Fibroblast of the aortic adventitia (primary cell): ENCODE measurements at regions not wholly inside any gene's neighbourhood (a gene's known extent, or its start where the extent isn't known, plus 50 kb on each side); places are given as distances from the start of the nearest gene placed in this dataset.
"Not testable (repeated sequence)": the region's sequence is repeated elsewhere in the genome, so short reads cannot be mapped to it uniquely, and the experiment has no call there.

Source experiments
- DNase-seq: peaks from one replicate; pipeline ENCODE4 v3.0.0-alpha.2; 2010; ENCODE audit warnings: low read depth
- H3K4me3 ChIP-seq: 2 replicates; pipeline ENCODE4 v1.5.1; 2011; ENCODE audit warnings: low read depth, mild to moderate bottlenecking, control low read depth, low read length, moderate library complexity
- TF ChIP-seq, protein P1 (sequence below): IDR thresholded peaks from 2 replicates; pipeline ENCODE4 v1.5.1; 2011; ENCODE audit warnings: mild to moderate bottlenecking, low read length, control low read depth, inconsistent platforms; ENCODE audit not compliant: insufficient read depth

DNA sequence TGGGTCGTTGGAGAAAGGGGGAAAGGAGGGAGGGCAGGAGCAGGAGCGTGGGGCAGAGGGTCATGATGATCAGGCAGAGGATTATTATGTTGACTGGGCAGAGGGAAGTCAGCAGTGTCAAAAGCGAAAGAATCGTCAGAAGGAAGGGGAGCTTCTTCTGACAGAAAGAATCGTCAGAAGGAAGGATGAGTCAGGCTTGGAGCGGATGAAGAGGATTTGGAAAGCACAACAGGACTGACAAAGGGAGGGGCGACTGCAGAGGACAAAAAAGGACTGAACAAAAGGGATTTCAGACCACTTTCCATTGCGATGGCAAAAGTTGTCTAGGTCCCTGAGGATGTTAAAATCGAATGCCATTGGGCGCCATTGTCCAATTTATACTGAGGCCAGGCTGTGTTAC, 1053.5 kb downstream of the SI start:
- no peak overlapping the region for H3K4me3 ChIP-seq
- no peak for DNase-seq

DNA sequence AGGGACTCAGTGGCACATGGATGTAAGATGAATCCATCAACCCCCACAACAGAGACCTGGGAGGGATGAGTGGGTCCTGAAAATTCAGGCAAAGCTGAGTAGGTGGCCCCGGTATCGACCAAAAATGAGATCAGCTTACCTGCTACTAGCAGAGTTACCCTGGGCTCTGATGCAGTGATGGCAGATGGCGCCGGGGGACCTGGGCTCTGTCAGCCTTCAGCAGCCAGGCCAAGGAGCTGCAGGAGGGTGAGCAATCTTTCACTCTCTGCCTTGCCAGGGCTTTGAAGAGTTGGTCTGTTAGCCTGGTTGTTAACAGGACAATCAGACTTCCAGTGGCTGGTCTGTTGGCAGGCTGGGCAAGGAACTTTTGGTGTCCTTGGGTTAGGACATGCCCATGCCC, 1054.8 kb downstream of the SI start:
- TF ChIP-seq, protein P1, sequence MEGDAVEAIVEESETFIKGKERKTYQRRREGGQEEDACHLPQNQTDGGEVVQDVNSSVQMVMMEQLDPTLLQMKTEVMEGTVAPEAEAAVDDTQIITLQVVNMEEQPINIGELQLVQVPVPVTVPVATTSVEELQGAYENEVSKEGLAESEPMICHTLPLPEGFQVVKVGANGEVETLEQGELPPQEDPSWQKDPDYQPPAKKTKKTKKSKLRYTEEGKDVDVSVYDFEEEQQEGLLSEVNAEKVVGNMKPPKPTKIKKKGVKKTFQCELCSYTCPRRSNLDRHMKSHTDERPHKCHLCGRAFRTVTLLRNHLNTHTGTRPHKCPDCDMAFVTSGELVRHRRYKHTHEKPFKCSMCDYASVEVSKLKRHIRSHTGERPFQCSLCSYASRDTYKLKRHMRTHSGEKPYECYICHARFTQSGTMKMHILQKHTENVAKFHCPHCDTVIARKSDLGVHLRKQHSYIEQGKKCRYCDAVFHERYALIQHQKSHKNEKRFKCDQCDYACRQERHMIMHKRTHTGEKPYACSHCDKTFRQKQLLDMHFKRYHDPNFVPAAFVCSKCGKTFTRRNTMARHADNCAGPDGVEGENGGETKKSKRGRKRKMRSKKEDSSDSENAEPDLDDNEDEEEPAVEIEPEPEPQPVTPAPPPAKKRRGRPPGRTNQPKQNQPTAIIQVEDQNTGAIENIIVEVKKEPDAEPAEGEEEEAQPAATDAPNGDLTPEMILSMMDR: no peak

More for the DNA sequence above, 1053.5 kb downstream of the SI start:
- TF ChIP-seq, protein P1: no peak

DNA sequence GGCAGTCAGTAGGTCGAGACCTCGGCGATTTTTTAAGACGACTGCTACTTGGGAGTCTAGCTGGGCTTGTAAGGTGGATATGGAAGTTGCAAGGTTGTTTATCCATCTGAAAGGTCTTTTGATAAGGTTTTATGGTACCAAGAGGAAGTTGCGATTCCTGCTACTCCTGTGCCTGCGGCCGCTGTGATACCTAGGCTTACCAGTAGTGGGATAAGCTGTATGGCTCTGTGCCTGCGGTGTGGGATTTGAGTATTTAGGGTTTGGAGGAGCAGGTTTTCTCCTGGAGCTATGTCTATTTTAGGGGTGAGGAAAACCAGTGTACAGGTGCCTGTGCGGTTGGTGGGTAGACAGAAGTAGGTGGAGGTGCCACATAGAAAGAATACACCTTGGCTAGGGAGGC, 1059.8 kb downstream of the SI start:
- no peak overlapping the region for H3K4me3 ChIP-seq
- TF ChIP-seq, protein P1: no peak
- no peak for DNase-seq

More for the DNA sequence above, 1054.8 kb downstream of the SI start:
- DNase-seq: no peak
- H3K4me3 ChIP-seq: no peak overlapping the region

DNA sequence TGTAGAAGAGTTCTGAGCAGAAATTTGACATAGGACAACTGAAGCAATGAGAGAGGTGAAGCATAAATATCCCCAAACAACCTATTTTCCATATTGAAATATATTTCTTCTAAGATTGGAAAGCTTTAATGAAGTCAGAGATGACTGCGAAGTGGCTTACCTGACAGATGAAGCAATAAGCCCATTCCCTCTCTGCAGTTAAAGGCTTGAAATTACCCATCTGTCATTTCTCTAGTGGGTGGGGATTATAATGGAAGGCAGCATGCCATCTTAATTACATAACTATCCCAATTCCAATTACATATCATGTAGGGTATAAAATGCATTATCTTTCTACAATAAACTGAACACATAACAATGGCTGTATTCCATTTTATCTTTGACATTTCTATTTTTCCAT, 1070.5 kb downstream of the SI start:
- TF ChIP-seq, protein P1: no peak
- DNase-seq: no peak
- no peak overlapping the region for H3K4me3 ChIP-seq

DNA sequence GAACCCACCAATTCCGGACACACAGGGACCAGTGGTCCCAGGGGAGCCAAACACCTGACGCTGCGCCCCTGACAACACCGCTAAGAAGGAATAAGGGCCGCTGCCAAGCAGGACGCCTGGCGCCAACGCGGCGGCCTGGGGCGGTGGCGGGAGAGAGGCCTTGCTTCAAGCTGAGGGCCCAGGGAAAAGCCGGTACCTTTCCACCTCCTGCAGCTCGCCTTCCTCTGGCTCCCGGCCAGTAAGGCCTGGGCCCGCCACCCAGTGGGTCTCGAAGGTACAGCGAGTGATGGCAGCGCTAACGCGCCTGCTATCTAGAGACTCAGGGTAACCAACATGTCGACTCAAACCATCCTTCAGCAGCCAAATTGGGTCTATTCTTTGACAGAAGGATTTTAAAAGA, 1074.1 kb downstream of the SI start:
- TF ChIP-seq, protein P1: no peak
- H3K4me3 ChIP-seq: no peak overlapping the region
- DNase-seq: no peak

DNA sequence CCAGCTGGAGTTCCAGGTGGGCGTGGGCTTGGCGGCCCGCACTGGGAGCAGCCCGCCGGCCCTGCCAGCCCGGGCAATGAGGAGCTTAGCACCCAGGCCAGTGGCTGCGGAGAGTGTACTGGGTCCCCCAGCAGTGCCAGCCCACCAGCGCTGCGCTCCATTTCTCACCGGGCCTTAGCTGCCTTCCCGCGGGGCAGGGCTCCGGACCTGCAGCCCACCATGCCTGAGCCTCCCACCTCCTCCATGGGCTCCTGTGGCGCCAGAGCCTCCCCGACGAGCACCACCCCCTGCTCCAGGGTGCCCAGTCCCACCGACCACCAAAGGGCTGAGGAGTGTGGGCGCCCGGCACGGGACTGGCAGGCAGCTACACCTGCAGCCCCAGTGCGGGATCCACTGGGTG, 1075.3 kb downstream of the SI start:
- DNase-seq: not testable (repeated sequence)

DNA sequence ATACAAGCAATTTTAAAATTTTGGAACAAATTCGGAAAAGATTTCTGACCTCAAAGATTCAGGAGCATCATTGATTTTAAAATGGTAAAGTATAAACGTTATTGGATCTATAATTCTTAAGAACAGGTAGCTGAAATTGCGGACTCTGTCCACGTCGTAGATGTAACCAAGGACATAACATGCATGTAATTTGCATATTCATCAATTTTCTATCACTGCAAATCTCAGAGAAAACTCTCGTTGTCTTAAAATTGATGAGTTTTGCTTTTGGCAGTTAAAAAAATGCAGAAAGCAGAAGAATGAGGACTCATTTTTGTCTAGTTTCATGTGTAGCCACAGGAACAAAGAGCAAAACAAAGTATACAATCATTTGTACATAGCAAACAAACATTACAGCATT, 1094.4 kb downstream of the SI start:
- TF ChIP-seq, protein P1: no peak
- no peak for DNase-seq
- no peak overlapping the region for H3K4me3 ChIP-seq

More for the DNA sequence above, 1075.3 kb downstream of the SI start:
- not testable (repeated sequence) for H3K4me3 ChIP-seq

DNA sequence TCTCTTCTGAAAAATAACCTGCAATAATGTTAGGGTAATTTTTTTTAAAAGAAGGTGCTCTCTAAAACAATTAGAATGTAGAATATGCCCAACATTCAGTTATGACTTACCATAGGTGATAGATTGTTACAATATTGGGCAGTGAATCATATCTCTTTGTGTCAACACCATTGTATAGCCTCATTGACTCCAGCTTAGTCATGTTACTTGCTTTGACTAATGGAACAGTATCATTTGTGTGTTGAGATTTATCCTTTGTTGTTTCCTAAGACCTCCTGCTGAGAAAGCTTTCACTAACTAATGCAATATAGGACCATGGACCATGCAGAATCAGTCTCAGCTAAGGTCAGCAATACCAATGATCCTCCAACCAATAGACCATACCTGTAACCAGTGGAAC, 1106.4 kb downstream of the SI start:
- TF ChIP-seq, protein P1: no peak
- H3K4me3 ChIP-seq: no peak overlapping the region
- DNase-seq: no peak
